Stimulated activated CD8-positive, alpha-beta memory T cell treated with anti-CD3 and anti-CD28 coated beads, Interleukin-2, amount 100 ng/mL, for 48 hours (primary cell): ENCODE measurements at regions not wholly inside any gene's neighbourhood (a gene's known extent, or its start where the extent isn't known, plus 50 kb on each side); places are given as distances from the start of the nearest gene placed in this dataset.

Experiments used
- DNase-seq, 2 donors: peaks; one replicate each; pipeline ENCODE4 v3.0.0-alpha.2; 2020; ENCODE audit warnings: low read depth in 2 of 2

DNA sequence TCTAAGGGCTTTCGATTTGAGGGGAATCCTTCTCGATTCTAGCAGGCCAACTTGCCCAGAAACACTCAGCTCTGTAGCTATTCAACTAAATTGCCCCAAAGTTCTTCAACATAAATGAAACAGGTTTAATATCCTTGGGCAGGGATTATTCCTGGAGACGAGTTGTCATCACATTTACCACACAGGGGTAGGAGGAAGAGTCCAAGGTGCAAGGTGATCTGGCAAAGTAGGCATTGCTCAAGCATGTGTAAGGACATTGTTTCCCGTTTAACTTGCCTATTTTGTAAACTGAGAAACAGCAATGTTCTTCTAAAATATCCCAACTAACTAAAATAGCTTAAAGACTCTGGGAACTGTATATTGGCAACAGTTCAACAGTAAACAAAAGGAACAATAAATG lies 814.3 kb downstream of the BCL11A start:
- no peak for DNase-seq

DNA sequence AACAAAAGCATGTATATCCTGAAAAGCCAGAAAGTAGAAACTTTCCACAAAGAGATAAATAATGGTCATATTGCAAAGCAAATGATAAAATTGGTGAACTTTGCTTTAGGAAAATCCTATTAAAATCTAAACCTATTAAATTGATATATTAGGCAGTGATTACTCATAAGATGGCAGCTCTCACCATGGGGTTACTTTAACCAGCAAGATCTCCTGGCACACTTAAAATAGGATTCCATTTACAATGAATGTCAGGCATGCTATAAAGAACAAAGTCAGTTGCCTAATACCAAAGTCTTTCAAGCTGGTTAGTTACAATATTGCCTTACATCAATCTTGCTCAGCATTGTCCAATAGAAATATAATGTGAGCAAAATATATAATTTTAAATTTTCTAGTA lies 816.2 kb downstream of the BCL11A start:
- DNase-seq, result no peak

DNA sequence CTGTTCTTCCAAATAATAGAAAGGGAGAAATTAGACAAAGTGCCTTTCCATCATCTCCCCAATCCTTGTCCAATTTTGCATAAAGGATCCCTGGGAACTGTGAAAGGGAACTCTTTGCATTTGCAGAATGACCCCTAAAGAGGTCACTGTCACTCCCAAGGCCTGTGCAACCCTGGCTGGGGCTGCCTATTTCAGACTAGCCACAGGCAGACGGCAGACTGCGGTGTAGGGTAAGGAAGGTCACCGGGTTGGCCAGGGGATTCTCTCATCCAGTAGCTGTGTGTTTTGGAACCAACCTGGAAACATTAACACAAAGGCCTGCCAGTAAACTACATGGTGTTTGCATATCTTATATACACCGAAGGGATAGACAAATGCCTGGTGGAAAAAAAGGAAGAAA lies 818.7 kb downstream of the BCL11A start:
- no peak for DNase-seq

DNA sequence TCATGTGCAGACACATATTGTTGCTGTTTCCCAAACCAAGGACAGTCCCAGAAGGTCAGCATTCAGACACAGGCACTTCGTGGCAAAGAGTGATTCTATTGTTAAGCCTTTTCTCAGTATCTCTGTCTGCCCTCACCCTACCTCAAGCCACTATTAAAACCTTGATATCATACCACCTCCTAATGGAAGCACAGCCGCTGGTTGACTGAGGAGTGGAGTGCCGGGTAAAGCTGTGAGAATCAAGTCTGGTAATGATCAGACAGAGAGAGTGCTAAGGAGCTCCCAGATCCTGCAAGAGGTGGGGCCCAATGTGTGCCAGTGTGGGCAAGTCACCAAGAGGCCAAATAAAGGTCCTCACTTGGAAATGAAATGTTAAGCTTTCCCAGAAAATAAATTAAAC lies 819.5 kb downstream of the BCL11A start:
- DNase-seq, result no peak

DNA sequence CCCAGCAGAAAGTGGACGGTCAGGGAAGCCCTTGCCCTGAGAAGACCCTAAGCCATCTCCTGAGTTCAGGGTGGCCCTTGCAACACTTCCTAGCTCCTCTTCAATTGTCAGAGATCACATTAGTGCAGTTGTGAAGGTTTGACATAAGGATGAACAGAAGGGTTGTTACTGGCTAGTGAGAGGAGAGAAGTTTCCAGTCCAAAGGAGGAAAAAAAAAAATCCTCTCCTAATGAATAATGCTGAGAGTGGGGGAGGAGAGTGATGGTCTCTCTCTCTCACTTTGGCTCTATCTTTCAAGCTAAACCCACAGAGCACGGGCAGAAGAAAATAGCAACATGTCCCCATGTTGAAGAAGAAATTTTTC lies 819.9 kb downstream of the BCL11A start:
- no peak for DNase-seq

DNA sequence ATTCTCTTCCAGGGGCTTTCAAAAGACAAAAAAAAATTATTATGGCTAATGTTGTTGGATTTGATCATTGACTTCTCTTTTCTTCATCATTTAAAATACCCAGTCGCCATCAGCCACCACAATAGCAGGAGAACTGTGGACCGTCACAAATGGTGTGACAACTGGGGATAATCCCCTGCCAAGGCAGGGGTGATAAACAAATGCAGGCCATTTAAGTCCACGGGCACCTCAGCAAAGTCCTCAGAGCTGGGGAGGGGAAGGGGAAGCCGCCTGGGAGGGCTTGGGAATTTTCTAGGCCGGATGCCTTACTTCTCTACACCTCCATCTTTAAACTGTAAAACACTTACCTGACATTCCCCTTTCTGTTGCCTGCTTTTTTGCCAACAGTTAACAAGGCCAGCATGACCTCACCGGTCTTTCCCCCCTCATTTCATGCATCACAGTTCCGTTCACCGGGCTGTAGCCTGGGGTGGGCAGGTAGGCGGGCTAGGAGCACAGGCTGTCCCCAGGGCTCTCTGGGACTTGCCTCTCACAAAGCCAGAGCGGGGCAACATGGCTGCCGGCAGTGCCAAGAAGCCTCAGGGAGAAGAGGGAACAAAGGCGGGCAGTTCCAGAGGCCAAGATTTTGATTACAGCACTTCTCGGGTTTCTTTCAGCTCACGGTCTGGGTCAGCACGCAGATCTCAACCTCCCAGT lies 820.4 kb downstream of the BCL11A start:
- DNase-seq, result no peak

DNA sequence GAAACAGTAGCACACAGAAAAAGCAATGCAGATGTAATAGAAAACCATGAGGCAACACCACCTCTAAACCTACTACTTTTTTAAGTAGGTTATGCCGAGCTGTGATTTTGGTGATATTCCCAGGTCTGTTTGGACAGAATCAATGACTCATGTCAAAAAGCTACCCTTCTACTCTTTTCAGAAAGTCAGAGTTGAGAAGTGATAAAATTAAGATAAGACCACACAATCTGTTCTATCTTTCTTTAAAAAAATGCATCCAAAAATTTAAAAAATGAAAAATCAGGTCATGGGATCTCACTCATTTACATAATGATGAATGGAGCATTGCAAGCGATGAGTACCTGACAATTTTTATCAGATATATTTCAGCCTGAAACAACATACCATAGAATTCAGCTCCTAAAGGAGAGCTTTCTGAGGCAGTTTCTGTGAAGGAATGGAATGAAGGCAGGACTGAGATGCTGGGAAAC lies 826.3 kb downstream of the BCL11A start:
- no peak for DNase-seq

DNA sequence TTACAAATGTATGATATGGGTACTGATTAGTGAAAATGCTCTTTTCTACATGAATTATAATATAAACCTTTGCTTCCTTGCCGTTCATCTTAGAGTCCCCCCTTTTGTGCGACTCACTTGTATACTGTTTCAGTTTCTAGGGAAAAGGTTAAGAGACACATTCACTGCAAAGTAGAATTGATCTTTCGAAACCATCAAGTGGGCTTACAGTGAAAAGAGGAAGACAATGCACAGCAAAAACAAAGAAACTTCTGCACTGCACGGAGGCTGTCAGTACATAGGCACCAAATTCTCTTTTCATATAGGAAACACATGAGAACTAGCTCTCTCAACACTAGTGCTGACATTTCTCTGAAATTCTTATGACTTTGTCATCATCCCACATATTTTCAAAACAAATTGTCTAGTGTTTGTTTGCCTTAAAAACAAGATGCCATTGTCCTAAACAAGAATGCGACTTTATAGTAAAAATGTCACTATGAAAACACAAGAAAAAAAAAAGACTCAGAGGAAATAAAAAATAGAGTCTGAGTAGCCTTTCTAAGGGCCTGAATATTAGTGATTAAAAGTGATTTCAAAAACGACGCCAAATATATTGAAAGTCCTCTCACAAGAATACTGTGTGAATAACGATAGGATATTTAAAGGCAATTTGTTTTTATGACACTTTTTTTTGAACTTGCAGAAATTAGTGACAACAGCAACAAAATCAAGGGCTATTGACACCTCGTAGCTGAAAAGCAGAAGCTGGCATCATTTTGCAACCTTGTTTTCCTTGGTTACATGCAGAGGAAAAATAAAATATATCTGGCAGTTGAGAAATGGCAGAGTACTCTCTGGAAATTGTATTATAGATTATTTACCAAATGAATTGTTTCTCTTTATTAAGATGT lies 827.0 kb downstream of the BCL11A start:
- DNase-seq, result no peak

DNA sequence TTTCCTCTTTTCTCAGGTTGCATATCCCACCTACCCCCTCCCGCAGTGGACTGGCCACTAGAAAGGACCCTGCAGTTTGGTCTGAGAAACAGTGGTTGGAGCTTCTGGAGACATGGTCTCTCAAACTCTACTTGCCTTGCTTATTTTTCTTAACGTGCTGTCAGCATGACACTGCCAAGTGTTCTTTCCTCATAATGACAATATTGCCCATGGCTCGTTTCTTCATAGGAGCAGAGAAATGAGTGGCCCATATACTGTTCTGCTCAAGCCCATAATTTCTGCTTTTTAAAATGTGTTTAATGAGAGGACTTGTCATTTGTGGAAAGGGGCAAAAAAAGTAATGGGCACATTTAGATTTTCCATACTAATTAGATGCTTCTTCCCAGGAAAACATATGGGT lies 828.7 kb downstream of the BCL11A start:
- no peak for DNase-seq

DNA sequence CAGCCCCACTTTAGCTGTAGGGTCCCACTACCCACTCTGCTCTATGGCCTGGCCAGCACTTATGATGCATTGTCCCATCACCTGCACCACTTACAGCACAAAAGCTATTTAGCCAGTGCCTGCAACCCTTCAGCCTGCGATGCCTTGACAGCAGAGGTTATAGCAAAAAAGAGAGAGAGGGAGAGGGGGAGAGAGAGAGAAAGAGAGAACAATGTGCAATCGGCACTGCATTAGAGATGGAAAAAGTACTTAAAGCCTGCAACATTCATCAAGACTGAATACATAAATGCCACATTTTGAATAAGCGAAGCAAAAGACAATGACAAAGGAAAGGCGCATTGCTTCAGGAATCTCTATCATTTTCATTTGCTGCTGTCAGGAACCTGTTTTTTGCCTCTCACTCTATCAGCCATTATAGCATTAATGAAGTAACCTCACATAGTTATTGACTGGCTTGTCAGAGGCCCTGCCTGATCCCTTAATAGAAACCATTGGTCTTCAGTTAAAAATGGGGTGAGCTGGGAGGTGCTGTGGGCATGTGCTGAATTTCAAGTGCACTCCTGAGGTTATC lies 833.1 kb downstream of the BCL11A start:
- no peak for DNase-seq

DNA sequence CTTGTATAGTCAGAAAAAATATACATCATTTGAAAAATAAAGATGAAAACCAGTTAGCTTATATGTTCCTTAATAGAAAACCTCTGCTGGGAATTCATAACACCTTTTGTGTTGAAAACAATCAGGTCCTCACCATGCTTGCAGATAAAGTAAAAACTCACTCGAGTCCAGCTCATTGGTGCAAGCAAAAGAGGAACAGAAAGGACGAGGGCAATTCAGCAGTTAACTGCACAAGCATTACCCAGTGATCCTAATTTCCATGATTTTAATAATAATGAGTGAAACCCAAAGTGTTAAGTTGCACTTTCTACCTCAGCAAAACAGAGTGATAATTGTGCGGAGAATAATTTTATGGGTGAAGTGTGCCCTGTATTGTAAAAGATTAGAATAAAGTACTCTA lies 839.9 kb downstream of the BCL11A start:
- DNase-seq, result no peak

DNA sequence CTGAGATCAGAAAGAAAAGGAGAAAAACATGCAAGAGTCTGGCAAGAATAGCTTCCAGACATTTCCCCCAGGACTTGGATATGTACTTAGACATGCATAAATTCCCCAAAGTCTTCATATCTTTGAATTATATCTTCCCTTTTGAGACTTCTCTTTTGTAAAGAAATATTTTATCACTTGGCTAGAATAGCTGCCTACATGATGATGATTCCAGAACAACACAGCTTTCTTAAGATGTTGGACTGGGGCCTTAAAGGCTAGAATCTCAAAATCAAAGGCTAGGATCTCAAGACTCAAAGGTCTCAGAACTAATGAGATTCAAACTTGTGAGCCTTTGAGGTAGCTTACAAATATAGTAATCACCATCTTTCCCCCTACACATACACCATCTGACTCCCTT lies 842.3 kb downstream of the BCL11A start:
- DNase-seq, result no peak

DNA sequence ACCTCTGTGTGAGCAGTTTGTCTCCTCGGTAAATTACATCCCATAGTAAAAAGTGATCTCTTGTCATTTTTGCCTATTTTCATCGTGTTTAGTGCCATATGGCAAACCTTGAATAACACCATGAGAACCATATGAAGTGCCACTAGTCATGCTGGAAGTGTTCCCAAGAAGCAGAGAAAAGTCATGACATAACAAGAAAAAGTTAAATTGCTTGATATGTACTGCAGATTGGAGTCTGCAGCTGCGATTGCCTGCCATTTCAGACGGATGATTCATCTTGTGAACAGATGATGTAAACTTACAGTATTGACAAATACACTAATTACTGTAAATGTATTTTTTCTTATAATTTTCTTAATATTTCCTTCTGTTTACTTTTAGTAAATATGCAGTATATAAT lies 846.7 kb downstream of the BCL11A start:
- DNase-seq, result no peak

DNA sequence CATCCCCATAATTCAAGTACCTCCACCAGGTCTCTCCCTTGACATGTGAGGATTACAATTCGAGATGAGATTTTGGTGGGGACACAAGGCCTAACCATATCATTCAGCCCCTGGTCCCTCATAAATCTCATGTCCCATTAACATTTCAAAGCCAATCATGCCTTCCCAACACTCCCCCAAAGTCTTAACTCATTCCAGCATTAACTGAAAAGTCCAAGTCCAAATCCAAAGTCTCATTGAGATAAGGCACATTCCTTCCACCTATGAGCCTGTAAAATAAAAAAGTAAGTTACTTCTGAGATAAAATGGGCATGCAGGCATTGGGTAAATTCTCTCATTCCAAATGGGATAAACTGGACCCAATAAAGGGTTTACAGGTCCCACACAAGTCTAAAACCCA lies 849.7 kb downstream of the BCL11A start:
- no peak for DNase-seq

DNA sequence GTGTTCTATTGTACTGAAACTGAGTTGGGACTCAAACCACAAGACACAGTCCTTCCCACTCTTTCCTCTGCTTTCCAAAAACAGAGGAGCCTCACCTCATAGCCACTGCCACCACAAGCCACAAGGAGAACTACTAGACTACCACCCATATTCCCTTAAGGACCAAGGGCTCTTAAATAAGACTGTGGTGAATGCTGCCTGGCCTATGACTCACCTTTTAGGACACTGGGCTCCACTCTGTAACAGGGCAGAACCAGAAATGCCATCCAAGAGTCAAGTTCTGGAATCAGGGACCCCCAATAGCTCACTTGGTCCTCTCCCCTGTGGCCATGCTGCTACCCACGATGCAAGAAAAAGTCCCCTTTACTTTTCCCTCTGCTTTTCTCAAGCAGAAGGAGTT lies 851.4 kb downstream of the BCL11A start:
- DNase-seq, result no peak

DNA sequence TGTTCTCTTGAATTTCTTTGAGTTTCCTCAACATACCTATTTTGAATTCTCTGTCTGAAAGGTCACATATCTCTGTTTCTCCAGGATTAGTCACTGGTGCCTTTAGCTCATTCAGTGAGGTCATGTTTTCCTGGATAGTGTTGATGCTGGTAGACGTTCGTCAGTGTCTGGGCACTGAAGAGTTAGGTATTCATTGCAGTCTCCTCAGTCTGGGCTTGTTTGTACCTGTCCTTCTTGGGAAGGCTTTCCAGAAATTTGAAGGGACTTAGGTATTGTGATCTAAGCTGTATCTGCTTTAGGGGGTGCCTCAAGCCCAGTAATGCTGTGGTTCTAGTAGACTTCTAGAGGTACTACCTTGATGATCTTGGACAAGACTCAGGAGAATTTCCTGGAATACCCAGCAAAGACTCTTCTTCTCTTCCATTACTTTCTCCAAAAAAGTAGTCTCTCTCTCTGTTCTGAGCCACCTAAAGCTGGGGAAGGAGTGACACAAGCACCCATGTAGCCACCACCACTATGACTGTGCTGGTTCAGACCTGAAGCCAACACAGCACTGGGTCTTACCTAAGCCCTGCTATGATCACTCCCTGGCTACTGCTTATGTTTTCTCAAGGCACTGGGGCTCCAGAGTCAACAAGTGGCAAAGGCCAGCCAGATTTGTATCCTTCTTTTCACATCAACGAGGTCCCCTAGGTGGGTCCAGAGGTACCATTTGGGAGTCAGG lies 852.0 kb downstream of the BCL11A start:
- no peak for DNase-seq

DNA sequence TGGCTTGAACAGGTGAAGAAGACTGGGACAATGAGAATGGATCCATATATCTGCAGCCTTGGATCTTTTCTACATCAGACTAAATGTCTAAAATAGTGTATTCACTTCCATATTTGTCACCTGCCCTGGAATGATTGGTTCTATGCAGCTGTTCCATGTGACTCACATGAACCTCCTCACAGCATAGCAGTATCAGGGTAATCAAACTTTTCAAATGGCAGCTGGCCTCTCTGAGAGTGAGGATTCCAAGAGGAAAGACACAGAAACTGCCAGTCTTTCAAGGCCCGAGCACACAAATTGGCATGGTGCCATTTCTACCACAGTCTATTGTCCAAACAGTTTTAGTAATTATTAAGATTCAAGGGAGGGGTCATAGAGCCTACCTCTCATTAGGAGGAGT lies 859.3 kb downstream of the BCL11A start:
- no peak for DNase-seq

DNA sequence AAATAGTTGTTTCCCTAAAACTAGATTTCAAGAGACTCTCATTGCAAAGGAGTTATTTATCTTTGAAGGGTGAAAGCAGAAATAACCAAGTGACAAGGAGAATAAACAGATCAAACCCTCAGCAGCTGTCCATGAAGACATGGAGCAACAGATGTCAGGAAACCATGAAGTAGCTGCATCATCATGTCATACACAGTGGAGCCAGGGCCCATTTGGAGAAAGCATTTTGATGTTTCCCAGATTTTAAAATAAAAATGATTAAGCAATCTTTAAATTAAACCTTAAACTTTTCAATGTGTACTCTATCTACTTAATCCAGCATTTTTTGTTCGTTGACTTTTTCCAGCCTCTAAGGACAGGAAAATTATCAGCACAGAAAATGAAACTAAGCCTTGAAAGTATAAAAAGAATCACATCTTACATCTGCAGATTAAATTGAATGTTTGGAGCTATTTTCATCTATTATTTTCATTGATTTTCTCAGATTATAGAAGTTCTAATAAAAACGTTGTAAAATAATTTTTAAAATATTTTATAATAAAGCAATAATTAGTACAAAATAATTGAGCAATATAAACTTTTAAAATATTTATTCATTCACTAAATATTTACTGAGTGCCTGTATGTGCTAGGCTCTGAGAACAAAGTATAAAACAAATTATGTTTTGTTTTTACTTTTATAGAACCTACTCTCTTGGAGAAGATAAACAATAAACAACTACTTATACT lies 860.1 kb downstream of the BCL11A start:
- DNase-seq, result no peak

DNA sequence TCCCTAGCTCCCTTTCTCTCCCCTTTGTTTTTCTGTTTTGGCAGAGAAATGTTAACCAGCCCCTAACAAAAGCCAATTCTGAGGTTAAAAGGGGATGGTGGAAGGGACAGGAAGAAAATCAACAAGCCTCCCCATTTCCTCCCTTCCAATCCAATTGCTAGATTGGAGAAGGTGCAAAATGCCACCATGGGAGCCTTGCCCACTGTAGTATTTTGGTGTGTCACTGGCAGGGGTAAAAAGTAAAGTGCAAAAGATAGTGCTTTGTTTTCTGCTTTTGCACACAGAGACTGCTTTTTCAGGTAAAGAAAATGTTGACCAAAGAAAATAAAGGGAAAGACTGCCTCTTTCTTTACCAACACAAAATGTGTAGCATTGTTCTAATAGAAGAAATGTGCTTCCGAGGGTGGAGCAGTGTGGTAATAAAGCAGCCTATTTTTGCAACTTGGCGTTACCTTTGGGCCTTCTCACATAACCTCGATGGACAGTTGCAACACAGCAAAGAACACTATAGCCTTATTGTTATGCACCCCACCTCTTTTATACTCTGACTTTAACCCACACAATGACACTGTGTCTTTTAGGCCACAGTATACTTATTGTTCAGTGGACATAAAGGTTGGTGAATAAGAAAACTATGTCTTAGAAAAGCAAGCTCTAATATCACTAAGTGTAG lies 861.8 kb downstream of the BCL11A start:
- no peak for DNase-seq

DNA sequence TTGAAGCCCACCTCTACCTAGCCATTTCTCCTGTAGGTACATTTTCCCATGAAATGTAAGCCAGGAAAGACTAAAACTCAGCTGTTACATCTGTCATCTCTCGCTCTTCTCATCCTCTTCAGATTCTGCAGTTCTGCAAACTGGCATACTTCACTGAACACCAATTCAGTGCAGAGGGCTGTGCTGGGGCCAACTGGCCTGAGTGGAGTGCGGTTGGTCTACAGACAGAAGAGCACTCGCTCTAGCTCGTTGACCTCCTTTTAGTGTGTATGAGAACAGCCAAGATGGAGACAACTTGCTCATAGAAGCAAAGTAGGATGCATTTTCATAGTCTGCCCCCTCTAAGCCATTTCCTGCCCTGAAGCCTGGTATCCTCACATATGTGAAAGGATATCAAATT lies 862.6 kb downstream of the BCL11A start:
- DNase-seq, result no peak

DNA sequence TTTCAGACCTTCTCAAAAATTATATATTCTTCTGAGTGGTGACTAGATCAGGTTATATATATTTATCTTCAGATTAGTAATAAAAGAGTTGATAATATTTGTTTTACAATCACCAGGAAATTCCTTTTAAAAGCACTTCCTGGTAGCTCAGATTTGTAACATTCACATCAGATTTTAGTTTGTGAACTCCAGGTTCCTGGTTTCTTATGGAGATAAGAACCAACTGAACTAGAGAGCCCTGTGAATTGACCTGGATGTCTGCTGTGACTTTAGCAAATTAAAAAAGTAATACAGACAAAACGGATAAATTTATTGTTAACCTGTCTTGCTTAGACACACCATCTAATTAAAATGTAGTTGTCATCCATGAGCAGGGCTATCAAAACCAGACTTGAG lies 868.7 kb downstream of the BCL11A start:
- no peak for DNase-seq
